ENCODE measurements at regions not wholly inside any gene's neighbourhood (a gene's known extent, or its start where the extent isn't known, plus 50 kb on each side); places are given as distances from the start of the nearest gene placed in this dataset.

GRCh38 chr4:65973186-65973585 lies 302.9 kb upstream of the EPHA5 start:
- no peak for DNase-seq

GRCh38 chr4:65971686-65972085 lies 301.4 kb upstream of the EPHA5 start:
- DNase-seq: no peak

- no peak for DNase-seq
Measured at GRCh38 chr4:65968831-65969558, 298.7 kb upstream of the EPHA5 start.

GRCh38 chr4:65960751-65961150 lies 290.5 kb upstream of the EPHA5 start:
- no peak for DNase-seq

DNA sequence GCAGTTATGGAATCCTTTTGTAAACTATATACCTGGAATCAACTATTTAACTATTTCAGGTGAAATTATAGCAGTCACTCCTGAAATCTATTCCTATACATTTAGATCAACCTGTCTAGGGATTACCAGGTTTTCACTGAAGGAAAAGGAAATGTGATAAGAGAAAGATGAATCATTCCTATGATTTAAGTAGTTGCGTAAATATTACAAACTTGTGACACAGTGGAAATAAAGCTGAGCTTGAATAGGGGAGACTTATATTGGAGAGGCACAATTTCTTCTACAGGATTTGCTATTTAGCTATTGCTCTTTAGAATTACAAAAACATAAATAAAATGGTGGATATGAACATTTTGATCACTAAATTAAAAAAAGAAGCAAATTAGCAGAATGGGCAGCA lies 284.1 kb upstream of the EPHA5 start:
- DNase-seq: no peak

GRCh38 chr4:65951177-65951576 lies 280.9 kb upstream of the EPHA5 start:
- DNase-seq: no peak

GRCh38 chr4:65943076-65943475 lies 272.8 kb upstream of the EPHA5 start:
- no peak for DNase-seq

- no peak for DNase-seq
Measured at GRCh38 chr4:65924843-65925242, 254.6 kb upstream of the EPHA5 start.

- DNase-seq: no peak
Measured at GRCh38 chr4:65923616-65924015, 253.3 kb upstream of the EPHA5 start.

DNA sequence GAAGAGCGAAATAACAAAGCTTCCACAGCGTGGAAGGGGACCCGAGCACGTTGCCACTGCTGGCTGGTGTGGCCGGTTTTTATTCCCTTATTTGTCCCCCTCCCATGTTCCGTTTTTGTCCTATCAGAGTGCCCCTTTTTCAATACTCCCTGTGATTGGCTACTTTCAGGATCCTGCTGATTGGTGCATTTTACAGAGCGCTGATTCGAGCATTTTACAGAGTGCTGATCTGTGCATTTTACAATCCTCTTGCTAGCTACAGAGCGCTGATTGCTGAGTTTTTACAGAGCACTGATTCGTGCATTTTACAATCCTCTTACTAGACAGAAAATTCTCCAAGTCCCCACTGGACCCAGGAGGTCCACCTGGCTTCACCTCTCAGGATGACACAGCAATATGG lies 250.9 kb upstream of the EPHA5 start:
- DNase-seq: no peak

- no peak for DNase-seq
Measured at GRCh38 chr4:65918872-65919271, 248.6 kb upstream of the EPHA5 start.

- peak; percentile 43 for DNase-seq
Measured at GRCh38 chr4:65918212-65918611, 247.9 kb upstream of the EPHA5 start.

DNA sequence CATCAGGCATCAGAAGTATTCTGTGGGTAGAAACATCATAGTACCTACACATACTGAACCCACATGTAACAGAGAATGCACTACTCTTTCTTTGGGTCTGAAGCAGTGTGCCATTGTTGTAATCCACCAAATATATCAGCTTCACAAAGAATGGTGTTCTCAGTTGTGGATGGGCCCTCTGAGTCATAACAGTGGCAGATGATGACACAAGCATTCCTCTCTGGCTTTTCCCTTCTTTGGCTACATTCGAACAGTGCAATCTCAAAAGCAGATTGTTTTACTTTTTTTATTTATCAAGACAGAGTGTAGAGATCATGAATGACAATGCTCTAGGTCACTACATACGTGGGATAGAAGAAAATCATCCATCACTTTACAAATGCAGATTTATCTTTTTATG lies 247.2 kb upstream of the EPHA5 start:
- no peak for DNase-seq

DNA sequence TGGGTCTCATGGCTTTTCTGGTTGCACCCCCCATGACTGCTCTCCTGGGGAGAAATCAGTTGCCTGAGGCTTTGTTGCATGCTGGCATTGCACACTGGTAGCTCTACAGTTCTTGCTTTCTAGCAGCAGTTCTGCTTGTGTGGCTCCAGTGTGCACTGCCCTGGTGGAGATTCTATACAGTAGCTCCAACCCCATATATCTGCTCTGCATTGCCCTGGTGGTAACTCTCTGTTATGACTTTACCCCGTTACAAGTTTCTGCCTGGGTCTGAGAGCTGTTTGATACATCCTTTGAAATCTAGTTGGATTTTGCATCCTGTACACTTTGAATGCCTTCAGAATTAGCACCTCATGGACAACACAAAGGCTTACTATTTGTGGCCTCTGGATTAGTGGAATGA lies 241.4 kb upstream of the EPHA5 start:
- no peak for DNase-seq

DNA sequence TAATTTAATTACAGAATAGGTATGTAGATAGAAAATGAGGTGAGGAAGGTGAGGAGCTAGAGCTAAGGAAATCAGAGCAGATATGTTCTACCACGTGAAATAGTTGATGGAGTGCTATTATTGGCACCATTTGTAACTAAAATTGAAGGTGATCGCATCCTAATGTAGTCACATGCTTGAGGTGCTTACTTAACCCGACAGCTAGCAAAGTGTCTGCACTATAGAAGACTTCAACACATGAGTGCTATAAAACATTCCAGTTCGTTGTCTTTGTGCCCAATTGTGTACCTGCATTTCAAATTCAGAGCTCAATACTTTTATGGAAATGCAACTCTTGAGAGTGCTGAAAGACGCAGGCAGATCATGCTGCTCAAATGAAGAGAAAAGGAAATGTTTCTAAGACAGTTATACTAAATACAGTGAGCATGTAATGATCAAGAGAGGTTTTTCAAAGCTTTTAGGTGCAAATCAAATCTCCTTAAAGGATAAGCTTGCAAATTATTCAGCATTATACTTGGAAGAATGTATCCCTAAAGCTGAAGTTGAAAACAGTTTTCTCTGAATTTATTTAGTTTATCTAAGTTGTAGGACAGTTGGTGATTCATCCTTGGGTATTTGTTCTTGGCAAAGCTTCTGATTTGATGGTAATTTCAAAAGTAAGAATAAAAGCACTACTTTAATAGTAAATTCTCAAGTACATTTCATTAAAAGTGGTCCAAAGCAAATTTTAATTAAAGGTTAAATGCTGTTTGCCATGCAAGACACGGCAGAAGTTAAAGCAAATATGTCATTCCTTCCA lies 223.9 kb upstream of the EPHA5 start:
- DNase-seq: no peak

DNA sequence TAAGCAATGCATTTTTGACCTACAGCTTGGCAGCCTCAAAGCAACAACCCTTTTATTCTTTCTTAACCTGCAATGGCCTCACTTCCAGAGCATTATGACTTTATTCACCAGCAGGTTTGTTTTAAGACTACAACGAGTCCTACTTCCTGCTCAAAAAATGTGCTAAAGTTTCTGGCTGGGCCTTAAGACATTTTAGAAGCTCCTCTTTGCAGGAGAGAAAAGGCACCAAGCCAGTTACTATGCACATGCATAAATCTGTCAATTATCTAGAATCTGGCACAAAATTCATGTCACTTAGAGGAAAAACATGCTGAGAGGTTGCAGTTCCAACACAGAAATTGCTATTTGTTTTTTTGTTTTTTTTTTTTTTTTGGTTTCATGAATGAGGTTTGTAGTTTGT lies 223.0 kb upstream of the EPHA5 start:
- no peak for DNase-seq

DNA sequence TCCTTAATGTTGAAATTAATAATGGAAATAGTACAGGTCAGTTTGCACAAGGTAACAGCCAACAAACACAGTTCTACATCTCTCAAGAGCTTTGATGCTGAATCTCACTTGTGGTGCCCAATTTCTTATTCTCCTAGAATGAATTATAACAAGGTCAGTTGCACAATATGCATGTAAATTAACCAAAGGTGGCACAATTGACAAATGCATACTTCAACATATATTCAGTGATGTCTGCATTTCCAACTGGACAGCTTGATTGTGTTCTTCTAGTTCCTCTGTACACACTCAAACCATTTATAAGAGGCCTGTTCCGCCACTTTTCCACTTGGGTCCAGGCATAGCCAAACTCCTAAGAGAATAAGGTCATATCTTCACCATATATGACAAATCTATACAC lies 210.3 kb upstream of the EPHA5 start:
- no peak for DNase-seq

- DNase-seq: no peak
Measured at GRCh38 chr4:65868096-65868824, 198.0 kb upstream of the EPHA5 start.

- no peak for DNase-seq
Measured at GRCh38 chr4:65865489-65865888, 195.2 kb upstream of the EPHA5 start.

GRCh38 chr4:65861993-65862392 lies 191.7 kb upstream of the EPHA5 start:
- DNase-seq: no peak

DNA sequence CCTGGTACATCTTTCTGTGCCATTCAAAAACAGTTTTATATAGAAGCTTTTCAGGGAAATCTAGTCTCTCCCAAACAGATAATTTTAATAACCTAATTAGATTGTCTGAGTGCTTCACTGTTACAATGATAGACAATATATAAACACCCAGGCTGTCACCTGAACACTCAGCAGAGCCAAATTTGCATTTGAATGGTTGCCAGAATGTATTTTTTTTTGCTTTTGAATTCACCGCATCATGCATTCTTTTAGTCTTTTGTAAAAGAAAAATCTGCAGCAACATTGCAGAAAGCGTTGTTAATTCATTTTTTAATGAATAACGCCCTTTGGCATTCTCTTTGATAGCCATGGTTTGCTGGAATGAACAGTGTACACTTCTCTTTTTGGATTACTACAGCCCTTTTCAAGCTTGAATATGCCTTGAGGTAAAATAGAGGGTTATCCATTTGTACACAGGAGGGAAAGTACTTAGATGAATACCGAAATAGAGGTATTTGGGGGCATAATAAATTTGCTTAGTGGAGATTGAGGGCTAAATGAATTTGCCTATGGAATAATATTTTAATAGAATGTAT lies 175.0 kb upstream of the EPHA5 start:
- DNase-seq: no peak

- DNase-seq: no peak
Measured at GRCh38 chr4:65839164-65839931, 169.1 kb upstream of the EPHA5 start.

- no peak for DNase-seq
Measured at GRCh38 chr4:65834707-65835106, 164.4 kb upstream of the EPHA5 start.
